ENCODE measurements at regions not wholly inside any gene's neighbourhood (a gene's known extent, or its start where the extent isn't known, plus 50 kb on each side); places are given as distances from the start of the nearest gene placed in this dataset.

GRCh38 chr4:108405586-108405985 lies 214.8 kb upstream of the RPL34 start:
- Histone ChIP-seq H3K79me2 (ENCODE audit: insufficient read depth) (no peaks in the 10 kb centered on the region), H3K36me3 (replicated peaks in 1 of 2; ENCODE audit: control insufficient read depth in 1 of 2, insufficient read depth in 2 of 2, low read length in 1 of 2) (no peaks in the 10 kb centered on the region), H3K27me3 (ENCODE audit: insufficient read depth) (peaks cover under 1% of the 10 kb centered on the region; the same call in 1 of the 2 replicates), H3K4me3 (ENCODE audit: low read depth in 2 of 2, low read length in 1 of 2) (no peak overlapping the region), H3K4me2 (no peak overlapping the region), H3K4me1 (ENCODE audit: control insufficient read depth in 1 of 2, insufficient read depth in 2 of 2, low read depth in 1 of 2, low read length in 1 of 2) (no peaks in the 10 kb centered on the region), H3K9ac (no peak overlapping the region), H4K20me1 (ENCODE audit: insufficient read depth) (no peaks in the 10 kb centered on the region), H3F3A (replicated peaks; ENCODE audit: insufficient read depth) (no peaks in the 10 kb centered on the region), H2AFZ (ENCODE audit: low read depth) (no peak overlapping the region), H3K27ac (ENCODE audit: low read depth in 2 of 2, low read length in 1 of 2) (no peak overlapping the region), H3K9me3 (no peaks in the 10 kb centered on the region), H3K9me2 (no peaks in the 10 kb centered on the region)
- no CpG with 5 or more reads among the region's 2 CpGs for WGBS (ENCODE audit: low lambda C conversion rate)
- TF ChIP-seq TEAD4 (IDR thresholded peaks at IDR 0.05; ENCODE audit: borderline replicate concordance, insufficient read depth) (no peak), YY1 (IDR thresholded peaks at IDR 0.05; ENCODE audit: low read depth) (no peak), EP300 (IDR thresholded peaks at IDR 0.05; ENCODE audit: borderline replicate concordance in 1 of 2, low read depth in 1 of 2, low read length in 1 of 2) (no peak), RFX5 (IDR thresholded peaks at IDR 0.05; ENCODE audit: low read length) (no peak), GABPA (IDR thresholded peaks at IDR 0.05; ENCODE audit: low read depth) (no peak), GATA2 (CRISPR knock-in tag; IDR thresholded peaks at IDR 0.05) (no peak), TCF12 (IDR thresholded peaks at IDR 0.05) (no peak), FOXM1 (IDR thresholded peaks at IDR 0.05; ENCODE audit: low read depth) (no peak), RXRA (IDR thresholded peaks at IDR 0.05; ENCODE audit: borderline replicate concordance, low read depth) (no peak), SMC3 (IDR thresholded peaks at IDR 0.05; ENCODE audit: low read depth, low read length) (no peak), FOSL2 (IDR thresholded peaks at IDR 0.05; ENCODE audit: borderline replicate concordance, low read depth) (no peak), REST (IDR thresholded peaks at IDR 0.05; ENCODE audit: low read depth, low read length) (no peak)
- TF ChIP-seq, protein P1, sequence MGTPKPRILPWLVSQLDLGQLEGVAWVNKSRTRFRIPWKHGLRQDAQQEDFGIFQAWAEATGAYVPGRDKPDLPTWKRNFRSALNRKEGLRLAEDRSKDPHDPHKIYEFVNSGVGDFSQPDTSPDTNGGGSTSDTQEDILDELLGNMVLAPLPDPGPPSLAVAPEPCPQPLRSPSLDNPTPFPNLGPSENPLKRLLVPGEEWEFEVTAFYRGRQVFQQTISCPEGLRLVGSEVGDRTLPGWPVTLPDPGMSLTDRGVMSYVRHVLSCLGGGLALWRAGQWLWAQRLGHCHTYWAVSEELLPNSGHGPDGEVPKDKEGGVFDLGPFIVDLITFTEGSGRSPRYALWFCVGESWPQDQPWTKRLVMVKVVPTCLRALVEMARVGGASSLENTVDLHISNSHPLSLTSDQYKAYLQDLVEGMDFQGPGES (IDR thresholded peaks at IDR 0.05; ENCODE audit: low read depth, low read length), result no peak
- no peak for DNase-seq
- ChIA-PET CTCF (no interaction called here), POLR2A (no interaction called here)

DNA sequence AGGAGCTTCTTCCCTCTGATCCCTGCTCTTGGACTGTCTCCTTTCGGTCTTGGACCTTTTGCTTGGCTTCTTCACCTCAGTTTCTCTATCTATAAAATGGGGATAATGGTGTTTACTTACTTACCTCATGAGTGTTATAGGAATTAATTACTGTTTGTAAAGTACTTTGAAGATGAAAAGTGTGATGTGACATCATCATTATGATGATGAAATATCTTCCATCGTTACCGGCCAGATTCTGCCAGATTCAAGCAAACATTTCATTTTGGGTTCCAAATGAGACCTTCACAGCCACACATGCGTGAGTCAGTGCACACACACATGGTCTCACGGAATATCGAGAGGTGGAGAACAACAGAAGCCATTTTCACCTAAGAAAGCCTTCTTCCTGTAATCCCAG lies 220.1 kb upstream of the RPL34 start:
- Histone ChIP-seq H3K4me3 (ENCODE audit: low read depth in 2 of 2, low read length in 1 of 2) (no peak overlapping the region), H3K36me3 (replicated peaks in 1 of 2; ENCODE audit: control insufficient read depth in 1 of 2, insufficient read depth in 2 of 2, low read length in 1 of 2) (no peaks in the 10 kb centered on the region), H3K27ac (ENCODE audit: low read depth in 2 of 2, low read length in 1 of 2) (no peak overlapping the region), H3K9ac (no peak overlapping the region), H3F3A (replicated peaks; ENCODE audit: insufficient read depth) (no peaks in the 10 kb centered on the region), H3K9me2 (no peaks in the 10 kb centered on the region), H3K9me3 (no peaks in the 10 kb centered on the region), H3K27me3 (ENCODE audit: insufficient read depth) (peaks cover 9% of the 10 kb centered on the region; the same call in 1 of the 2 replicates), H3K4me2 (no peak overlapping the region), H2AFZ (ENCODE audit: low read depth) (no peak overlapping the region), H3K4me1 (ENCODE audit: control insufficient read depth in 1 of 2, insufficient read depth in 2 of 2, low read depth in 1 of 2, low read length in 1 of 2) (no peaks in the 10 kb centered on the region), H3K79me2 (ENCODE audit: insufficient read depth) (no peaks in the 10 kb centered on the region), H4K20me1 (ENCODE audit: insufficient read depth) (no peaks in the 10 kb centered on the region)
- CTCF ChIA-PET, result no interaction called here
- POLR2A ChIA-PET, result no interaction called here
- 16% methylated on average over 6 of the region's 6 CpGs for WGBS (ENCODE audit: low lambda C conversion rate)
- DNase-seq, result no peak
- TF ChIP-seq TCF12 (IDR thresholded peaks at IDR 0.05) (no peak), MAX (IDR thresholded peaks at IDR 0.05; ENCODE audit: low read depth) (no peak), USF2 (IDR thresholded peaks at IDR 0.05; ENCODE audit: borderline replicate concordance, low read depth, low read length) (no peak), RFX5 (IDR thresholded peaks at IDR 0.05; ENCODE audit: low read length) (no peak), SIN3A (IDR thresholded peaks at IDR 0.05; ENCODE audit: borderline replicate concordance, low read depth, low read length) (no peak), TAF1 (IDR thresholded peaks at IDR 0.05; ENCODE audit: borderline replicate concordance, low read depth, low read length) (no peak), ZBTB33 (IDR thresholded peaks at IDR 0.05; ENCODE audit: borderline replicate concordance, low read depth) (no peak), RXRA (IDR thresholded peaks at IDR 0.05; ENCODE audit: borderline replicate concordance, low read depth) (no peak), SMC3 (IDR thresholded peaks at IDR 0.05; ENCODE audit: low read depth, low read length) (no peak), MEF2A (IDR thresholded peaks at IDR 0.05; ENCODE audit: borderline replicate concordance, low read depth) (no peak)
- TF ChIP-seq, protein P2, sequence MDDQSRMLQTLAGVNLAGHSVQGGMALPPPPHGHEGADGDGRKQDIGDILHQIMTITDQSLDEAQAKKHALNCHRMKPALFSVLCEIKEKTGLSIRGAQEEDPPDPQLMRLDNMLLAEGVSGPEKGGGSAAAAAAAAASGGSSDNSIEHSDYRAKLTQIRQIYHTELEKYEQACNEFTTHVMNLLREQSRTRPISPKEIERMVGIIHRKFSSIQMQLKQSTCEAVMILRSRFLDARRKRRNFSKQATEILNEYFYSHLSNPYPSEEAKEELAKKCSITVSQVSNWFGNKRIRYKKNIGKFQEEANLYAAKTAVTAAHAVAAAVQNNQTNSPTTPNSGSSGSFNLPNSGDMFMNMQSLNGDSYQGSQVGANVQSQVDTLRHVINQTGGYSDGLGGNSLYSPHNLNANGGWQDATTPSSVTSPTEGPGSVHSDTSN (IDR thresholded peaks at IDR 0.05), result no peak
